GM21786 (cell line): ENCODE measurements at regions not wholly inside any gene's neighbourhood (a gene's known extent, or its start where the extent isn't known, plus 50 kb on each side); places are given as distances from the start of the nearest gene placed in this dataset.
"Not testable (repeated sequence)": the region's sequence is repeated elsewhere in the genome, so short reads cannot be mapped to it uniquely, and the experiment has no call there.

Experiments
- ATAC-seq: cut with Tn5 transposase; IDR thresholded peaks from one replicate; pipeline ENCODE4 v1.9.1; 2021; ENCODE audit not compliant: unreplicated experiment

GRCh38 chr6:85041376-85041775 is 277.0 kb upstream of the TBX18 start:
- peak; percentile 50 for ATAC-seq

GRCh38 chr6:85037221-85037620 is 272.8 kb upstream of the TBX18 start:
- ATAC-seq = no peak

- no peak for ATAC-seq
Observed at GRCh38 chr6:85035766-85036165, 271.4 kb upstream of the TBX18 start.

- no peak for ATAC-seq
Observed at GRCh38 chr6:85033547-85033946, 269.1 kb upstream of the TBX18 start.

- no peak for ATAC-seq
Observed at GRCh38 chr6:85026021-85026420, 261.6 kb upstream of the TBX18 start.

- no peak for ATAC-seq
Observed at GRCh38 chr6:85023721-85024120, 259.3 kb upstream of the TBX18 start.

GRCh38 chr6:85017352-85017751 is 253.0 kb upstream of the TBX18 start:
- no peak for ATAC-seq

DNA sequence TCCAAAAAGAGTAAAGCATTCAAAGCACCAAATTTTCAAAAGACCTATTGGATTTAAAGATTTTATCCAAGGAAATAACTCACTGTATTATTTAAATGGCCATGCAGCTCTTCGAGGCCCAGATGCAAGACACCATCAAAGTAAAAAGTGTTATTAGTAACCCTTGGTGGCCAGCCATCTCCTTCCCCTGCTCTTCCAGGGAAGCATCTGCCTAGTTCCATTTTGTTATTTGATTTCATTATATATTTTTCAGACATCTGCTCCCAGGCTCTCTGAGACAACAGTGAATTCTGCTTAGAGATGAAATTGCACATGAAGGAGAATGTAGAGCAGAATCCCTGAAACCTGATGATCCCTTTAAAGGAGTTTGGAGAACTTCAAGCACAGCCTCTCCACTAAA is 252.3 kb upstream of the TBX18 start:
- no peak for ATAC-seq

DNA sequence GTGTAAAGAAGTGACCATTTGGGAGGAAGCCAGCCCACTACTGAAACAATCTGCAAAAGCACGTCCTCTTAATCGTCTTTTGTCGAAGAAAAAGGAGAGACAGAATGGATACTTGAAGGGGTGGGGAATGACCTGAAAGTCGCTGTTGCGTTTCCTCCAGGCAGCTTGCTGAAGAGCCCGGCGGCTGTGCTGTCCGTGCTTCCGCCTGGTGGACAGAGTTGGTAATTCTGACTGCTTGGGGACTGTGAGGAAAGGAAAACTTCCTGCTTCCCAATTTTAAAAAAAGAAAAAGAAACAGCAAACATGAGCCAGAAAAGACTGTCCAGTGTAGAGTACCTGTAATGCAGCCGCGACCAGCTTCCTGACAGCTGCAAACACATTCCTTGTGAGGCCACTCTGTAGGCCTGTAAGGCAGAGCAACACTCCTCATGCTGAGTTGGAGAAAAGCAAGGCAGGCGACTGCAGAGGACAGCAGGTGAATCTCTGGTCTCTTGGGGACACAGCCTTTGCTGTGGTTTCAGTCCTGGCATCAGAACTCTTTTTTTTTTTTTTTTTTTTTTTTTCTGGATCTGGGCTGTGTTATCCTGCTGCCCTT is 251.1 kb upstream of the TBX18 start:
- peak; percentile 83 for ATAC-seq

DNA sequence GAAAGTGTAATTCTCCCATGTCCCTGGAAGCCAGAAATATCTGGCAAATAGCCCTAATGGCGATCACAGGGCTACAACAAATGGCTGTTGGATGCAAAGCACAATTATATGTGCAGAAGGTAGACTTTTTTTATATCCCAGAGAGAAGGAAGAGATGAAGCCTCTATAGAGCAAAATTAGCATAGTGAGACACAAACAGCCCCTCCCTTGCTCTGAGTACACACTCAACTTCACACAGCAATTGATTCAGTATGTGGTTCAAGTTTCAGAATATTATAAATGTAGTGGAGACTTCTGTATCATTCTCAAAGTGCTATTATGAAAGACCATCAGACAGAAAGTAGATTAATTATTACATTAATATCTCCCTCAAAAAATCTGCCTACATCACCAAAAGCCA is 246.5 kb upstream of the TBX18 start:
- no peak for ATAC-seq

GRCh38 chr6:85008296-85009009 is 244.1 kb upstream of the TBX18 start:
- no peak for ATAC-seq

GRCh38 chr6:85006362-85006761 is 242.0 kb upstream of the TBX18 start:
- no peak for ATAC-seq

- ATAC-seq = no peak
Observed at GRCh38 chr6:85005494-85005893, 241.1 kb upstream of the TBX18 start.

DNA sequence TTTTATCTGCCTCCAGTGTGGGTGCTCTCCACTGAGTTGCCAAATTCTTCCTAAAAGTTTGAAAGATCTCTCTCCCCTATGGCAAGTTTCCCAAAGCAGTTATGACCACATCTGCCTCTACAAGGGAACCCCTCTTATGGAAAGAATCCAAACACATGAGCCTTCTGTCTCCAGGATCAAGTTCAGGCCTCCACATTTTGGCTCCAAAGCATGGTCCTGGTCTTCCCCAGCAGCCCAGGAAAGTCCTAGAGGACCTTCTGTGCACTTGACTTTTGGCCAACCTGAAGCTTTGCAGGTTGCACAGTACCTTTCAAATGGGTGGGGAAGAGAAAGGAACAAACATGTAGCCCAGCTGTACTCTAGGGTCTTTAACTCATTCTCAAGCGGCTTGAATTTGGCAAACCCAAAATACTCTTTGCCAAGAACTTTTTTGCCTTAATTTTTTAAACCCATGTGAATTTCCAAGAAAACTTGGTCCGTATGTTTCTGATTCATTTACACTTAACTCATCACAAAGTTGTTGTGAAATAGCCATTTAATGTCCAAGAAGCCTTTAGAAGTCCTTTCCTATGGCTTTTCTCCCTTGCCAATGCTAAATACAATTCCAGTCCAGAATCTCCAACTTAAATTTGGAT is 240.1 kb upstream of the TBX18 start:
- no peak for ATAC-seq

DNA sequence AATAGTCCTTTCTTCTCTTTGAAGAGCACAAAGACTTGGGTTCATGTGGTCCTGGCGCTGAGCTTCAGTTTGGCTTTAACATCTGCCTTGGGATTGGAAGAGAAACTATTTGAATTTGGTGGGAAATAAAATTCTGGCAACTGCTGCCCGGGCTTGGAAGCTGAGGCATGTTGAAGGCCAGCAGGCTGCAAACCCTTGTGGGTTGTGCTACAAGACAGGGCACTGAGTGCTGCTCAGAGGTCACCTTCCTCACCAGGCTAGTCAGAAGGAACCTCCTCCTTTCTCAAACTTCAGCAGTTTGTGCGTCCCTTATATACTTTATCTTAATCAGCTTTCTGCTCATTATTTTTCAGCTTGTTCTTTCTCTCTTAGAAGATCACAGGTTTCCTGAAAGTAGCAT is 238.4 kb upstream of the TBX18 start:
- no peak for ATAC-seq

DNA sequence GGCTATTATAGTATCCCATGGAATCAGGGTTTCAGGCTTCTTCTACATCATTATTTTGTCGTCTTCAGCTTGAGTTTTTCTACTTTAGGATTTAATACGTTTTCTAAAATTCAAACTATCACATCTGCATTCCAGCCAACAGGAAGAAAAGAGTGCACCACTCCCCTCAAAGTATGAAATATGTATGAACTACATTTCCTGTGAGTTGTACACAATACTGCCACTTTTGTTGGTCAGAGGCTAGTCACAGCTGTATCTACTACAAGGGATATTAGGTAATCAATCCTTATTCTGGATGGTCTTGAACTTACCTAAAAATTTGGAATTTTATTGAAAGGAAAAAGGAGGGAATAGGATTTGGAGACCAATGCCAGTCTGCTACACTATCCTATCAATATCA is 235.6 kb upstream of the TBX18 start:
- no peak for ATAC-seq

DNA sequence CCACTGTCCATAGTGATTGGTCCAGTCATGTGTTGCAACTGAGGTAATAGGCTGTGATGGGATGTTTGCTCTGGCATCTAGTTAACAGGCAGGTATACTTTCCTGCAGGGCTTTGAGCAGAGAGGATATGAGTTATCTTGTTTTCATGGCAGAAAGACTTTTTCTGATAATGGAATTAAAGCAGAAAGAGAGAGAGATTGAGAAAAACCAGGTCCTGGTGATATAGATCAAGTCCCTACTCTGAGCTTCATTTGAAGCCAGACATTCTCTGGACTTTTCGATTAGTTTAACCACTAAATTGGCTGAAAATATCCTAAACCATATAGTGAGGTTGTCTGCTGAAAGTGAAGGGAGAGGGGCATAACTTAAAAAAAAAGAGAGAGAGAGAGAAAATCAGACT is 233.8 kb upstream of the TBX18 start:
- ATAC-seq = no peak

- not testable (repeated sequence) for ATAC-seq
Observed at GRCh38 chr6:84988766-84989165, 224.4 kb upstream of the TBX18 start.

GRCh38 chr6:84985490-84985889 is 221.1 kb upstream of the TBX18 start:
- ATAC-seq = not testable (repeated sequence)

- no peak for ATAC-seq
Observed at GRCh38 chr6:84979541-84979940, 215.1 kb upstream of the TBX18 start.

- ATAC-seq = no peak
Observed at GRCh38 chr6:84977363-84977705, 212.9 kb upstream of the TBX18 start.

- ATAC-seq = no peak
Observed at GRCh38 chr6:84976526-84977362, 212.3 kb upstream of the TBX18 start.
